PC-9 (cell line): ENCODE measurements at regions not wholly inside any gene's neighbourhood (a gene's known extent, or its start where the extent isn't known, plus 50 kb on each side); places are given as distances from the start of the nearest gene placed in this dataset.

Source experiments
- BruUV-seq: library from RNA; stranded (reverse); fragments of 400-500 nt; replicated peaks from 2 replicates; lab custom pipeline; 2021; lab: Mats Ljungman, UMichigan
- CTCF ChIA-PET: fragments of 300-600 bp; sonication (Branson Sonifier 250); formaldehyde crosslinking; loops from one replicate; lab custom pipeline; 2022; ENCODE audit warnings: antibody characterized with exemption; lab: Charles Lee
- POLR2A ChIA-PET: fragments of 300-600 bp; sonication (Branson Sonifier 250); formaldehyde crosslinking; loops from one replicate; lab custom pipeline; 2022; ENCODE audit warnings: antibody characterized with exemption; ENCODE audit not compliant: unreplicated experiment; lab: Charles Lee
- DNase-seq, 2 experiments: peaks; one replicate each; pipeline versions ENCODE4 v3.0.0 to v3.0.0-alpha.2; 2015 to 2022; ENCODE audit warnings: mixed read lengths in 1 of 2
- H2AFZ ChIP-seq: fragments of 200-600 bp; sonication (generic); 2 replicates; pipeline ENCODE4 v1.8.1; 2017; ENCODE audit warnings: antibody characterized with exemption
- H3F3A ChIP-seq: fragments of 200-600 bp; sonication (generic); 2 replicates; pipeline ENCODE4 v1.8.1; 2017; ENCODE audit warnings: antibody characterized with exemption, mild to moderate bottlenecking, low read depth; ENCODE audit not compliant: insufficient read depth
- H3K27ac ChIP-seq: fragments of 200-600 bp; sonication (generic); 2 replicates; pipeline ENCODE4 v1.6.1; 2016; ENCODE audit warnings: mixed run types
- H3K27me3 ChIP-seq: fragments of 200-600 bp; sonication (generic); 2 replicates; pipeline ENCODE4 v1.6.1; 2016; ENCODE audit warnings: low read depth, mixed run types; ENCODE audit not compliant: insufficient read depth
- H3K36me3 ChIP-seq: fragments of 200-600 bp; sonication (generic); 2 replicates; pipeline ENCODE4 v1.6.1; 2016; ENCODE audit warnings: low read depth, mixed run types
- H3K4me1 ChIP-seq: fragments of 200-600 bp; sonication (generic); replicated peaks from 2 replicates; pipeline ENCODE4 v1.6.1; 2016; ENCODE audit warnings: mixed run types; ENCODE audit not compliant: insufficient read depth
- H3K4me2 ChIP-seq: fragments of 200-600 bp; sonication (generic); 2 replicates; pipeline ENCODE4 v1.6.1; 2017; ENCODE audit warnings: mixed run types
- H3K4me3 ChIP-seq: fragments of 200-600 bp; sonication (generic); 2 replicates; pipeline ENCODE4 v1.6.1; 2016; ENCODE audit warnings: mixed run types
- H3K79me2 ChIP-seq: fragments of 200-600 bp; sonication (generic); 2 replicates; pipeline ENCODE4 v1.6.1; 2017; ENCODE audit warnings: low read depth, mixed run types
- H3K9me2 ChIP-seq: fragments of 200-600 bp; sonication (generic); 2 replicates; pipeline ENCODE4 v1.8.1; 2017; ENCODE audit warnings: mild to moderate bottlenecking; ENCODE audit not compliant: insufficient read depth
- H3K9me3 ChIP-seq: fragments of 200-600 bp; sonication (generic); 2 replicates; pipeline ENCODE4 v1.8.1; 2016; ENCODE audit warnings: low read depth; ENCODE audit not compliant: insufficient read depth
- H4K20me1 ChIP-seq: fragments of 200-600 bp; sonication (generic); 2 replicates; pipeline ENCODE4 v1.8.1; 2017; ENCODE audit not compliant: insufficient read depth
- EZH2 ChIP-seq: fragments of 200-600 bp; sonication (generic); IDR thresholded peaks from 2 replicates; pipeline ENCODE4 v1.8.0; 2017; ENCODE audit warnings: antibody characterized with exemption, low read depth
- intact Hi-C: fragments of 100-400 bp; cut with micrococcal nuclease; formaldehyde crosslinking; loops from one replicate; pipeline ENCODE4 v1.10.0; 2022; ENCODE audit not compliant: unreplicated experiment
- TF ChIP-seq, protein P1 (sequence below): fragments of 200-600 bp; sonication (generic); conservative IDR thresholded peaks from 2 replicates; pipeline ENCODE4 v1.6.1; 2017; ENCODE audit warnings: mixed run types, antibody characterized with exemption, mild to moderate bottlenecking, moderate library complexity

DNA sequence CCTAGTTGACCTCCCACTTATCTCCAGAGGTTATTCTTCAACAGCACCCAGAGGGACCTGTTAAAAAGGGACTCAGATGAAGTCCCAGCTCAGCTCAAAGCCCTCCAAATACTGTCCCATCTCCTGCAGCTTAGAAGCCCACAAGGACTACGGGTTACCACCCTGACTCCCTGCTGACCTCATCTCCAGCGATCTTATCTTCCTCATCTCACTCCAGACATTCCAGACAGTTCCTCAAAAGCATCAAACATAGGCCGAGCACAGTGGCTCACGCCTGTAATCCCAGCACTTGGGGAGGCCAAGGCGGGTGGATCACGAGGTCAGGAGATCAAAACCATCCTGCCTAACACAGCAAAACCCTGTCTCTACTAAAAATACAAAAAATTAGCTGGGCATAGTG lies 263.8 kb upstream of the TLE4 start:
- CTCF ChIA-PET, result no interaction called here
- intact Hi-C loops, result no loop called here

DNA sequence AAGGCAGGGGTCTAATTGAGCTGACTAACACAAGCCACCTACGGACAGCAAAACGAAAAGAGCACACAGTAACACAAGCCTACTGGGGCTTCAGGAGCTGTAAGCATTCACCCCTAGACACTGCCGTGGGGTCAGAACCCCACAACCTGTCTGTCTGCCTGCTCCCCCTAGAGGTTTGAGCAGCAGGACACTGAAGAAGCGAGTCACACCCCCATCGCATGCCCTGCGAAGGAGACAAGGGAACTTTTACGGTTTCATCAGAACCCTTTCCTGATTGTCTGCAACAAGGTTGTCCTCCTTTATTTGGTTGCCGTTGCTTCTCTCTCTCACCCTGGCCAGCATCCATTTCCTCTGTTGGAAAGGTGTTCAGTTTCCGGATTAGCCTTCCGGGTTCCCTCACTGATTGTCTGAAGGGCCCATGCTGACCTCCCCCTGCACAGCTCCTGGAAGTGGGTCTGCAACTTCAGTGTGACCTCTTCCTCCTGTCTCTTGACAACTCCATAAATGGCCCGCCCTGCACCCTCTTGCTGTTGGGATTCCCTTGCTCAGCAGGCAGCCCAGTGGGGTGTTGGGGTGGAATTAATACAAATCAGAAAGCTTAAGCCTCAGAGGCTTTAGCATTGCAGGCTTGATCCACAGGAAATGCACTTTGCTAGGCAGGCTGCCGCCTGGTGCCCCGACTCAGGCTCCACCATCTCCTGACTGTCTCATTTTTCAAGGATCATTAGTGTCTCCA lies 258.9 kb upstream of the TLE4 start:
- no peak for DNase-seq
- Histone ChIP-seq H3K4me1 (no peaks in the 10 kb centered on the region), H3K27ac (no peak overlapping the region), H4K20me1 (no peaks in the 10 kb centered on the region), H2AFZ (no peak overlapping the region), H3K4me3 (no peak overlapping the region), H3K9me3 (no peaks in the 10 kb centered on the region), H3K79me2 (no peaks in the 10 kb centered on the region), H3K27me3 (peaks cover 15% of the 10 kb centered on the region), H3K36me3 (no peaks in the 10 kb centered on the region), H3K9me2 (no peaks in the 10 kb centered on the region), H3F3A (no peaks in the 10 kb centered on the region), H3K4me2 (no peak overlapping the region)
- CTCF ChIA-PET, result no interaction called here
- no TSS peak for BruUV-seq
- TF ChIP-seq, protein P1, sequence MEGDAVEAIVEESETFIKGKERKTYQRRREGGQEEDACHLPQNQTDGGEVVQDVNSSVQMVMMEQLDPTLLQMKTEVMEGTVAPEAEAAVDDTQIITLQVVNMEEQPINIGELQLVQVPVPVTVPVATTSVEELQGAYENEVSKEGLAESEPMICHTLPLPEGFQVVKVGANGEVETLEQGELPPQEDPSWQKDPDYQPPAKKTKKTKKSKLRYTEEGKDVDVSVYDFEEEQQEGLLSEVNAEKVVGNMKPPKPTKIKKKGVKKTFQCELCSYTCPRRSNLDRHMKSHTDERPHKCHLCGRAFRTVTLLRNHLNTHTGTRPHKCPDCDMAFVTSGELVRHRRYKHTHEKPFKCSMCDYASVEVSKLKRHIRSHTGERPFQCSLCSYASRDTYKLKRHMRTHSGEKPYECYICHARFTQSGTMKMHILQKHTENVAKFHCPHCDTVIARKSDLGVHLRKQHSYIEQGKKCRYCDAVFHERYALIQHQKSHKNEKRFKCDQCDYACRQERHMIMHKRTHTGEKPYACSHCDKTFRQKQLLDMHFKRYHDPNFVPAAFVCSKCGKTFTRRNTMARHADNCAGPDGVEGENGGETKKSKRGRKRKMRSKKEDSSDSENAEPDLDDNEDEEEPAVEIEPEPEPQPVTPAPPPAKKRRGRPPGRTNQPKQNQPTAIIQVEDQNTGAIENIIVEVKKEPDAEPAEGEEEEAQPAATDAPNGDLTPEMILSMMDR, result no peak
- no peak for TF ChIP-seq EZH2
- intact Hi-C loops, result no loop called here
- POLR2A ChIA-PET, result no interaction called here

More for the DNA sequence above, 263.8 kb upstream of the TLE4 start:
- Histone ChIP-seq H3K4me2 (no peak overlapping the region), H3F3A (no peaks in the 10 kb centered on the region), H3K9me3 (no peaks in the 10 kb centered on the region), H3K27ac (no peak overlapping the region), H2AFZ (no peak overlapping the region), H3K79me2 (no peaks in the 10 kb centered on the region), H3K4me3 (no peak overlapping the region), H3K27me3 (peaks cover 13% of the 10 kb centered on the region), H3K36me3 (no peaks in the 10 kb centered on the region), H3K9me2 (no peaks in the 10 kb centered on the region), H4K20me1 (no peaks in the 10 kb centered on the region), H3K4me1 (no peaks in the 10 kb centered on the region)
- BruUV-seq, result no TSS peak
- DNase-seq, result no peak
- POLR2A ChIA-PET, result no interaction called here
- TF ChIP-seq, protein P1, result no peak
- no peak for TF ChIP-seq EZH2

DNA sequence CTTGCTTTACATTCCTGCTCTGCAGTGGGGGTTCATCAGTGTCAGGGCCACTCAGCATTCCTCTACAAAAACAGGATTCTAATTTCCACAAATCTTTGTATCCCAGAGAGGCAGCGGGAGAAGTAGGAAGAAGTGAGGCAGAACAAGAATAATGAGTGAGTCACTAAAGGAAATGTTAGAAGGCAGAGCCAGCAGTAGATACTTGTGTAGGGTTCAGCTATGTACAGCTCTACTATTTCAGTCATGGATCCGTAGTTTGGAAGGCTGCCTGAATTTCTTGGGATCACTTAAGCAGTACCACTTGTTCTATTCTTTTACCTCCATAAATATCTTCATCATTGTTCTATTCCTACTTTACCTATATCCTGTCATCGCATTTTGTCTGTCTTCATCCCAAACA lies 246.3 kb upstream of the TLE4 start:
- Histone ChIP-seq H3K9me2 (no peaks in the 10 kb centered on the region), H3K9me3 (no peaks in the 10 kb centered on the region), H3K27me3 (no peaks in the 10 kb centered on the region), H3K4me1 (no peaks in the 10 kb centered on the region), H4K20me1 (no peaks in the 10 kb centered on the region), H3F3A (no peaks in the 10 kb centered on the region), H3K4me2 (no peak overlapping the region), H3K27ac (no peak overlapping the region), H2AFZ (no peak overlapping the region), H3K4me3 (no peak overlapping the region), H3K36me3 (no peaks in the 10 kb centered on the region), H3K79me2 (no peaks in the 10 kb centered on the region)
- no peak for TF ChIP-seq EZH2
- TF ChIP-seq, protein P1, result no peak
- no peak for DNase-seq
- BruUV-seq, result no TSS peak
- POLR2A ChIA-PET, result no interaction called here
- CTCF ChIA-PET, result no interaction called here
- intact Hi-C loops, result no loop called here
